Right lobe of liver (tissue), 4 donors: ENCODE measurements at regions not wholly inside any gene's neighbourhood (a gene's known extent, or its start where the extent isn't known, plus 50 kb on each side); places are given as distances from the start of the nearest gene placed in this dataset.

Experiments used
- POLR2A ChIP-seq: fragments of 450-650 bp; IDR thresholded peaks from one replicate; pipeline ENCODE4 v1.6.1; 2017; ENCODE audit warnings: antibody characterized with exemption, mild to moderate bottlenecking
- TF ChIP-seq, protein P1 (sequence below), 4 donors: fragments of 200-600 bp in 3 of 4; fragments of 450-650 bp in 1 of 4; IDR thresholded peaks; one replicate each; pipeline versions ENCODE4 v1.5.1 to v1.8.0; 2016 to 2022; ENCODE audit warnings: antibody characterized with exemption in 4 of 4, mild to moderate bottlenecking in 2 of 4
- donor health status: DM: no; HTN: no; CAD: no.
- donor health status: DM: no; HTN: no; CAD: no.
- donor health status: DM: no; HTN: yes; CAD: no.

DNA sequence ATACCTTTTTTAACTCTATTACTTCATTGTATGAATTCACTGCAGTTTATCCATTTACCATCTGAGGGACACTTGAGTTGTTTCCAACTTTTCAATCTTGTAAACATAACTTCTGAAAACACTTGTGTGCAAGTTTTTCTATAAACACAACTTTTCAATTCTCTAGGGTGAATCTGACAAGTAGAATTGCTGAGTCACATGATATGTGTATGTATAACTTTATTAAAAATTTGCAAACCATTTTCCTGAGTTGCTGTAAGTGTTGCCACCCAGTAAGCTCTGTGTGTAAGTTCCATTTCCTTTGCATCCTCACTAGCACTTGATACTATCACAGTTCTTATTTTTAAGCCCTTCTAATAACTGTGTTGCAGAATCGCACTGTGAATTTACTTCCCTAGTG is 1415.6 kb upstream of the ATXN8OS start:
- TF ChIP-seq, protein P1, sequence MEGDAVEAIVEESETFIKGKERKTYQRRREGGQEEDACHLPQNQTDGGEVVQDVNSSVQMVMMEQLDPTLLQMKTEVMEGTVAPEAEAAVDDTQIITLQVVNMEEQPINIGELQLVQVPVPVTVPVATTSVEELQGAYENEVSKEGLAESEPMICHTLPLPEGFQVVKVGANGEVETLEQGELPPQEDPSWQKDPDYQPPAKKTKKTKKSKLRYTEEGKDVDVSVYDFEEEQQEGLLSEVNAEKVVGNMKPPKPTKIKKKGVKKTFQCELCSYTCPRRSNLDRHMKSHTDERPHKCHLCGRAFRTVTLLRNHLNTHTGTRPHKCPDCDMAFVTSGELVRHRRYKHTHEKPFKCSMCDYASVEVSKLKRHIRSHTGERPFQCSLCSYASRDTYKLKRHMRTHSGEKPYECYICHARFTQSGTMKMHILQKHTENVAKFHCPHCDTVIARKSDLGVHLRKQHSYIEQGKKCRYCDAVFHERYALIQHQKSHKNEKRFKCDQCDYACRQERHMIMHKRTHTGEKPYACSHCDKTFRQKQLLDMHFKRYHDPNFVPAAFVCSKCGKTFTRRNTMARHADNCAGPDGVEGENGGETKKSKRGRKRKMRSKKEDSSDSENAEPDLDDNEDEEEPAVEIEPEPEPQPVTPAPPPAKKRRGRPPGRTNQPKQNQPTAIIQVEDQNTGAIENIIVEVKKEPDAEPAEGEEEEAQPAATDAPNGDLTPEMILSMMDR (IDR thresholded peaks at IDR 0.05), result no peak
- TF ChIP-seq POLR2A, result no peak
